GM19468 (cell line): ENCODE measurements at regions not wholly inside any gene's neighbourhood (a gene's known extent, or its start where the extent isn't known, plus 50 kb on each side); places are given as distances from the start of the nearest gene placed in this dataset.
"Not testable (repeated sequence)": the region's sequence is repeated elsewhere in the genome, so short reads cannot be mapped to it uniquely, and the experiment has no call there.

ENCODE experiments used
- ATAC-seq: cut with Tn5 transposase; IDR thresholded peaks from one replicate; pipeline ENCODE4 v1.9.1; 2021; ENCODE audit warnings: mild to moderate bottlenecking, moderate library complexity, moderate number of reproducible peaks; ENCODE audit not compliant: unreplicated experiment; ENCODE audit errors: extremely low read depth

- ATAC-seq = no peak
These were observed 500.9 kb downstream of the RNF144A start for GRCh38 chr2:7417845-7418742.

GRCh38 chr2:7419186-7419585 lies 502.0 kb downstream of the RNF144A start:
- no peak for ATAC-seq

- ATAC-seq = no peak
These were observed 502.7 kb downstream of the RNF144A start for GRCh38 chr2:7419814-7420311.

GRCh38 chr2:7420530-7420929 lies 503.3 kb downstream of the RNF144A start:
- no peak for ATAC-seq

- ATAC-seq = no peak
These were observed 507.3 kb downstream of the RNF144A start for GRCh38 chr2:7424481-7424880.

GRCh38 chr2:7427293-7428060 lies 510.3 kb downstream of the RNF144A start:
- no peak for ATAC-seq

- no peak for ATAC-seq
These were observed 511.4 kb downstream of the RNF144A start for GRCh38 chr2:7428454-7429204.

- no peak for ATAC-seq
These were observed 512.5 kb downstream of the RNF144A start for GRCh38 chr2:7429733-7430132.

GRCh38 chr2:7430421-7430868 lies 513.2 kb downstream of the RNF144A start:
- no peak for ATAC-seq

GRCh38 chr2:7430869-7431641 lies 513.8 kb downstream of the RNF144A start:
- no peak for ATAC-seq

- ATAC-seq = no peak
These were observed 515.2 kb downstream of the RNF144A start for GRCh38 chr2:7432436-7432835.

GRCh38 chr2:7436096-7436906 lies 519.1 kb downstream of the RNF144A start:
- ATAC-seq = no peak

GRCh38 chr2:7437141-7437540 lies 519.9 kb downstream of the RNF144A start:
- ATAC-seq = no peak

- ATAC-seq = no peak
These were observed 520.8 kb downstream of the RNF144A start for GRCh38 chr2:7437716-7438632.

GRCh38 chr2:7438855-7439254 lies 521.6 kb downstream of the RNF144A start:
- ATAC-seq = no peak

GRCh38 chr2:7440977-7441376 lies 523.8 kb downstream of the RNF144A start:
- no peak for ATAC-seq

- not testable (repeated sequence) for ATAC-seq
These were observed 524.6 kb downstream of the RNF144A start for GRCh38 chr2:7441841-7442240.

- ATAC-seq = no peak
These were observed 527.4 kb downstream of the RNF144A start for GRCh38 chr2:7444626-7445025.
